ENCODE measurements at regions not wholly inside any gene's neighbourhood (a gene's known extent, or its start where the extent isn't known, plus 50 kb on each side); places are given as distances from the start of the nearest gene placed in this dataset.

DNA sequence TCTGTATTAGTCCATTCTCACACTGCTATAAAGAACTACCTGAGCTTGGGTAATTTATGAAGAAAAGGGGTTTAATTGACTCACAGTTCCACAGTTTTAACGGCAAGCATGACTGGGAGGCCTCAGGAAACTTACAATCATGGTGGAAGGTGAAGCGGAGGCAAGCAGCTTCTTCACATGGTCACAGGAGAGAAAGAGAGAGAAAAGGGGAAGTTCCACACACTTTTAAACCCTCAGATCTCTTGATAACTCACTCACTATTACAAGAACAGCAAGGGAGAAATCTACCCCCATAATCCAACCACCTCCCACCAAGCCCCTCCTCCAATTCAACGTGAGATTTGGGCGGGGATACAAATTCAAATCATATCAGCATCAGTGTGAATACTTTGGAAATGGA, 133.4 kb upstream of the SLC30A5 start:
- DNase-seq = no peak
- no peak for ATAC-seq
- intact Hi-C loops (cut with DNase I) = loop anchor here (5.0 to 10.0 kb wide), 4 partner anchors 156 to 673 kb away; no protein-coding TSS in a partner anchor
- Histone ChIP-seq H3K4me1 (peaks cover 5% of the 10 kb centered on the region), H3K27ac (no peak overlapping the region), H3K9me3 (no peaks in the 10 kb centered on the region), H3K36me3 (ENCODE audit: insufficient read depth in 1 of 2, low read depth in 1 of 2) (no peaks in the 10 kb centered on the region), H3K4me3 (no peak overlapping the region), H3K27me3 (ENCODE audit: insufficient read depth in 3 of 3, low read length in 2 of 3) (no peaks in the 10 kb centered on the region)
- TF ChIP-seq, protein P1, sequence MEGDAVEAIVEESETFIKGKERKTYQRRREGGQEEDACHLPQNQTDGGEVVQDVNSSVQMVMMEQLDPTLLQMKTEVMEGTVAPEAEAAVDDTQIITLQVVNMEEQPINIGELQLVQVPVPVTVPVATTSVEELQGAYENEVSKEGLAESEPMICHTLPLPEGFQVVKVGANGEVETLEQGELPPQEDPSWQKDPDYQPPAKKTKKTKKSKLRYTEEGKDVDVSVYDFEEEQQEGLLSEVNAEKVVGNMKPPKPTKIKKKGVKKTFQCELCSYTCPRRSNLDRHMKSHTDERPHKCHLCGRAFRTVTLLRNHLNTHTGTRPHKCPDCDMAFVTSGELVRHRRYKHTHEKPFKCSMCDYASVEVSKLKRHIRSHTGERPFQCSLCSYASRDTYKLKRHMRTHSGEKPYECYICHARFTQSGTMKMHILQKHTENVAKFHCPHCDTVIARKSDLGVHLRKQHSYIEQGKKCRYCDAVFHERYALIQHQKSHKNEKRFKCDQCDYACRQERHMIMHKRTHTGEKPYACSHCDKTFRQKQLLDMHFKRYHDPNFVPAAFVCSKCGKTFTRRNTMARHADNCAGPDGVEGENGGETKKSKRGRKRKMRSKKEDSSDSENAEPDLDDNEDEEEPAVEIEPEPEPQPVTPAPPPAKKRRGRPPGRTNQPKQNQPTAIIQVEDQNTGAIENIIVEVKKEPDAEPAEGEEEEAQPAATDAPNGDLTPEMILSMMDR (IDR thresholded peaks at IDR 0.05) = no peak
- 87 to 91% (median 89%) methylated on average over 4 of the region's 4 CpGs for WGBS, 3 donors

DNA sequence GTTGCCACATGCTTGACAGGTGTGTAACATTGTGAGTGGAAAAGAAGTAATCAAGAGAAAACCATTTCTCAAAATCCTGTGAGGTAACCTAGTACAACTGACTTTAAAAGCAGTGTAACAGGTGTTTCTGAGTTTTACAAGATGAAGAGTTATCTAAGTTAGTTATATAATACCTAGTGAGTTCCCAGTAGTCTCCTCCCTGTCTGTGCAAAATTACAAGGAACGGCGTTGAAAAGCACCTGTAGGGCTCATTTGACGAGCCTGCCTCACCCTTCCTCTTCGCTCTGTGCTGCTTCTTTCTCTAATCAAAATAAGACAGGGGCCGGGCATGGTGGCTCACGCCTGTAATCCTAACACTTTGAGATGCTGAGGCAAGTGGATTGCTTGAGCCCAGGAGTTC, 132.9 kb upstream of the SLC30A5 start:
- intact Hi-C loops (cut with DNase I) = loop anchor here (5.0 to 10.0 kb wide), 4 partner anchors 156 to 674 kb away; no protein-coding TSS in a partner anchor
- no peak for ATAC-seq
- DNase-seq = no peak
- no peak overlapping the region for H3K27ac ChIP-seq
- H3K4me1 ChIP-seq = peaks cover 5% of the 10 kb centered on the region
- H3K36me3 ChIP-seq (ENCODE audit: insufficient read depth in 1 of 2, low read depth in 1 of 2) = no peaks in the 10 kb centered on the region
- H3K9me3 ChIP-seq = no peaks in the 10 kb centered on the region
- no peak overlapping the region for H3K4me3 ChIP-seq
- 77 to 98% (median 95%) methylated on average over 6 of the region's 6 CpGs for WGBS, 3 donors
- TF ChIP-seq, protein P1 (IDR thresholded peaks at IDR 0.05) = no peak
- H3K27me3 ChIP-seq (ENCODE audit: insufficient read depth in 3 of 3, low read length in 2 of 3) = no peaks in the 10 kb centered on the region

DNA sequence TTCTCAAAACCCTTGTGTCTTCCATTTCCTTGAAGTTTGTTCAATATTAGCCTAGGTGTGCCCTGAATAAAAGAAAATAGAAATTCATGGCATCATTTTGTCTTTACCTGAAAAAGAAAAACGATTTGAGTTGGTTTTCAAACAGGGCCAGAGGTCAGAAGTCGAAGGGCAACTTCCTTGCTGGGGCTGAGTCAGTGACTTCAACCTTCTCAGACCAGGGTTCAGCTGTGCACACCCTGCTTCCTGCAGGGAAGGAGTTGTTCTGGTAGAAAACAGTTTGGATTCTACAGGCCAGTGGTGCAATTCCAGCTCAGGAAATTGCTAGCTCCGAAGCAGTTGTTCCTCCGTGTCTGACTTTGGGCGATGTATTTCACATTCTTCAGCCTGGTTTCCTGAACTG, 132.1 kb upstream of the SLC30A5 start:
- Histone ChIP-seq H3K27ac (no peak overlapping the region), H3K4me3 (no peak overlapping the region), H3K4me1 (peaks cover 5% of the 10 kb centered on the region), H3K27me3 (ENCODE audit: insufficient read depth in 3 of 3, low read length in 2 of 3) (no peaks in the 10 kb centered on the region), H3K9me3 (no peaks in the 10 kb centered on the region), H3K36me3 (ENCODE audit: insufficient read depth in 1 of 2, low read depth in 1 of 2) (no peaks in the 10 kb centered on the region)
- intact Hi-C loops (cut with DNase I) = loop anchor here (2.0 to 10.0 kb wide), 6 partner anchors 157 to 675 kb away; no protein-coding TSS in a partner anchor
- DNase-seq = no peak
- TF ChIP-seq, protein P1 (IDR thresholded peaks at IDR 0.05) = no peak
- ATAC-seq = no peak
- 73 to 82% (median 74%) methylated on average over 5 of the region's 5 CpGs for WGBS, 3 donors

DNA sequence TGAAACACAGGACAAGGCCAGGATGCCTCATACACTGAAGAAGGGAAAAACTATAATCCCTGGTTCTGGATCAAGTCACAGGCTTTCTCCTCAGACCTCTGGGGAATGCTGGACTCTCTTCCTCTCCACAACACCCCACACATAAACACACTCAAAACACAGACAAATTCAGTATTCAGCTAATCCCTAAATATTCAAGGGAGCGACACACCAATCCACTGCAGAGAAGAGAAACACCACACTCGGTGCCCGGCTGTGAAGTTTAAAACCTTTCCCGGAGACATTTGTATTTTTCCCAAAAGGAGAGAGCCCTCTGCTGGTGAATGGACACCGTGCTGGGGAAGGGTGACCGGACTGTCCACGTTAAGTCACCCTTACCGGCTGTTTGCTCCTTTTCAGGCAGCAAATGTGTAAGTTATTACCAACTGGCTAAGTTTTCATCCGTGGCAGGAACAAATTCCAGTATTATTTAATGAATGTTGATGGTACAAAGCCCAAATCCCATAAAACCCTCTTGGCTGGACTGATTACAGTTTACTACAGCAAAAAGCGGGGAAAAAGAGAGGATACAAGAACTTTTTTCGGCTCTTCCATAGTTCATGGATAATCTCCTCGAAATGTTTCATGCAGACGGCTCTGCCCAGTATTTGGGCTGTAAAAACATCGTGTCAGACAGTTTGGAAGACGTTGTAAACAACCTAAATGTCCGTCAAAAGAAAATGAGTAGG, 130.9 kb upstream of the SLC30A5 start:
- ATAC-seq = peak; percentile 89 to 98 (median 94)

More for the DNA sequence above, 130.9 kb upstream of the SLC30A5 start:
- no peaks in the 10 kb centered on the region for H3K9me3 ChIP-seq
- peak; percentile 48 to 67 for DNase-seq
- H3K27ac ChIP-seq = no peak overlapping the region
- H3K4me1 ChIP-seq = peaks cover 5% of the 10 kb centered on the region
- WGBS, 3 donors = 16 to 22% (median 19%) methylated on average over 16 of the region's 16 CpGs
- intact Hi-C loops (cut with DNase I) = loop anchor here (2.0 to 10.0 kb wide), 6 partner anchors 158 to 676 kb away; no protein-coding TSS in a partner anchor
- H3K36me3 ChIP-seq (ENCODE audit: insufficient read depth in 1 of 2, low read depth in 1 of 2) = no peaks in the 10 kb centered on the region
- TF ChIP-seq, protein P1 (IDR thresholded peaks at IDR 0.05) = peak; percentile 91
- no peak overlapping the region for H3K4me3 ChIP-seq
- no peaks in the 10 kb centered on the region for H3K27me3 ChIP-seq (ENCODE audit: insufficient read depth in 3 of 3, low read length in 2 of 3)
